OCI-LY3 (cell line): ENCODE measurements at regions not wholly inside any gene's neighbourhood (a gene's known extent, or its start where the extent isn't known, plus 50 kb on each side); places are given as distances from the start of the nearest gene placed in this dataset.

Experiments
- CTCF ChIP-seq: fragments of 200-600, 300-600 bp; sonication (generic); IDR thresholded peaks from 2 replicates; pipeline ENCODE4 v1.5.1; 2014; ENCODE audit warnings: antibody characterized with exemption, low read length, low read depth
- EZH2phosphoT487 ChIP-seq: fragments of 200-600 bp; shearing (Covaris generic); IDR thresholded peaks from 2 replicates; pipeline ENCODE4 v1.6.1; 2018; ENCODE audit warnings: antibody characterized with exemption, mixed run types, low read depth

GRCh38 chr18:39942702-39943101, 2012.3 kb upstream of the PIK3C3 start:
- TF ChIP-seq CTCF = no peak
- TF ChIP-seq EZH2phosphoT487 = no peak
